ENCODE measurements at regions not wholly inside any gene's neighbourhood (a gene's known extent, or its start where the extent isn't known, plus 50 kb on each side); places are given as distances from the start of the nearest gene placed in this dataset.

- intact Hi-C loops (cut with micrococcal nuclease) = no loop called here
- Histone ChIP-seq H3K9me3 (ENCODE audit: control insufficient read depth, insufficient read depth, low read length) (peaks cover 1% of the 10 kb centered on the region; the same call in 1 of the 2 replicates), H3K23ac (ENCODE audit: low read depth, low read length) (no peak overlapping the region), H2BK20ac (ENCODE audit: low read depth, low read length) (no peak overlapping the region), H4K91ac (ENCODE audit: insufficient read depth, low read depth, low read length) (no peak overlapping the region), H3K56ac (ENCODE audit: extremely low read depth, insufficient read depth, low read length) (no peak overlapping the region), H4K8ac (ENCODE audit: low read depth in 2 of 2, low read length in 2 of 2) (no peak overlapping the region), H3K9ac (ENCODE audit: low read depth, low read length) (no peak overlapping the region), H4K5ac (ENCODE audit: low read depth, low read length) (no peak overlapping the region), H2AK9ac (replicated peaks; ENCODE audit: low read depth, low read length, poor library complexity) (no peak overlapping the region), H3K79me1 (ENCODE audit: low read depth in 1 of 2, low read length in 2 of 2) (no peaks in the 10 kb centered on the region), H3K27ac (ENCODE audit: insufficient read depth, low read length) (no peak overlapping the region), H3K4me3 (ENCODE audit: insufficient read depth, low read depth, low read length) (no peak overlapping the region), H4K20me1 (ENCODE audit: insufficient read depth, low read length) (no peaks in the 10 kb centered on the region), H3K27me3 (ENCODE audit: control insufficient read depth, insufficient read depth, low read length) (no peaks in the 10 kb centered on the region), H3K14ac (replicated peaks; ENCODE audit: low read depth, low read length) (no peak overlapping the region), H3K18ac (ENCODE audit: low read depth, low read length) (no peak overlapping the region), H3K4me1 (ENCODE audit: control insufficient read depth, insufficient read depth, low read length) (no peaks in the 10 kb centered on the region), H3K9me1 (ENCODE audit: insufficient read depth, low read length) (no peaks in the 10 kb centered on the region), H2BK15ac (ENCODE audit: low read depth, low read length) (no peak overlapping the region), H2AK5ac (ENCODE audit: low read depth, low read length) (no peak overlapping the region), H2AFZ (replicated peaks; ENCODE audit: low read length, poor library complexity) (no peak overlapping the region), H3K4ac (ENCODE audit: low read depth, low read length) (no peak overlapping the region), H2BK120ac (ENCODE audit: low read depth, low read length) (no peak overlapping the region), H3K36me3 (ENCODE audit: control insufficient read depth, insufficient read depth, low read length) (no peaks in the 10 kb centered on the region), H2BK5ac (ENCODE audit: low read depth, low read length, poor library complexity, severe bottlenecking) (no peak overlapping the region), H3K4me2 (ENCODE audit: low read depth, low read length) (no peak overlapping the region)
- DNase-seq = no peak
- no CpG with 5 or more reads among the region's 2 CpGs for WGBS, 2 experiments (ENCODE audit: extremely low coverage in 2 of 2, insufficient read length in 1 of 2)
- in situ Hi-C loops (cut with MboI; ENCODE audit: low sequenced_read_pairs) = no loop called here
- dilution Hi-C loops (cut with HindIII; ENCODE audit: low sequenced_read_pairs, unreplicated experiment) = no loop called here
- CTCF ChIA-PET = no interaction called here
- no peak for TF ChIP-seq BHLHE40 (IDR thresholded peaks at IDR 0.05; ENCODE audit: low read depth, low read length)
- TF ChIP-seq FOS (IDR thresholded peaks at IDR 0.05; ENCODE audit: low read depth, low read length) = no peak
- no peak for TF ChIP-seq ELK1 (IDR thresholded peaks at IDR 0.05; ENCODE audit: borderline replicate concordance, low read depth, low read length)
- TF ChIP-seq POLR2A (IDR thresholded peaks at IDR 0.05; ENCODE audit: low read depth, low read length) = no peak
- TF ChIP-seq RAD21 (IDR thresholded peaks at IDR 0.05; ENCODE audit: low read length) = no peak
- no peak for TF ChIP-seq MAFK (IDR thresholded peaks at IDR 0.05; ENCODE audit: low read depth, low read length)
- TF ChIP-seq CEBPB (IDR thresholded peaks at IDR 0.05; ENCODE audit: low read depth, low read length) = no peak
- ATAC-seq (ENCODE audit: low read depth) = no peak
- BruUV-seq (replicated peaks) = no TSS peak
- POLR2A ChIA-PET (ENCODE audit: unreplicated experiment) = no interaction called here
These were observed 1062.9 kb upstream of the GYPC start for GRCh38 chr2:125593036-125593435.

All from IMR-90 (cell line).